OCI-LY3 (cell line): ENCODE measurements at regions not wholly inside any gene's neighbourhood (a gene's known extent, or its start where the extent isn't known, plus 50 kb on each side); places are given as distances from the start of the nearest gene placed in this dataset.

Experiments used
- CTCF ChIP-seq: fragments of 200-600, 300-600 bp; sonication (generic); IDR thresholded peaks from 2 replicates; pipeline ENCODE4 v1.5.1; 2014; ENCODE audit warnings: antibody characterized with exemption, low read length, low read depth
- EZH2phosphoT487 ChIP-seq: fragments of 200-600 bp; shearing (Covaris generic); IDR thresholded peaks from 2 replicates; pipeline ENCODE4 v1.6.1; 2018; ENCODE audit warnings: antibody characterized with exemption, mixed run types, low read depth

DNA sequence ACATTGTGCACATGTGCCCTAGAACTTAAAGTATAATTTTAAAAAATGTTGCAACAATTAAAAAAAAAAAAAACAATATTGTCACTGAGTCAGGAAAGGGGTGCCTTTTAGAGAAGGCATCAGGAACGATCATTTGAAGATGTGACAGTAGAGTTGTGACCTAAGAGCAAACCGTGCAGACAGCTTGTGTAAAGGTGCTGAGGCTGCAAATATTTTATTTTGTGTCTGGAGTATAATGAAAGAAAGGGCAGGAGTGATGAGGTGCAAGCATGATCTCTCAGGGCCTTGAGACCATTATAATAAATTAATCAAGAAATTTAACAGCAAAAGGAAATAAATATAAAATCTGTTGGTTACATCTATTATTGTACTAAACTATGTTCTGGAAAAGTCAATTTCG is 1219.7 kb downstream of the OLFM4 start:
- TF ChIP-seq CTCF (no peak), EZH2phosphoT487 (no peak)
